Stomach (tissue), 4 donors: ENCODE measurements at regions not wholly inside any gene's neighbourhood (a gene's known extent, or its start where the extent isn't known, plus 50 kb on each side); places are given as distances from the start of the nearest gene placed in this dataset.

Experiments
- CTCF ChIP-seq, 7 experiments: fragments of 450-650 bp in 4 of 7; fragments of 200-600 bp in 3 of 7; sonication (generic) in 3 of 7; IDR thresholded peaks; one replicate each; pipeline ENCODE4 v1.5.1; 2016 to 2019; ENCODE audit warnings: antibody characterized with exemption in 7 of 7, control low read depth in 2 of 7, mild to moderate bottlenecking in 1 of 7
- POLR2A ChIP-seq, 4 donors: fragments of 450-650 bp; IDR thresholded peaks; one replicate each; pipeline ENCODE4 v1.6.1; 2016; ENCODE audit warnings: antibody characterized with exemption in 4 of 4, control low read depth in 2 of 4, mild to moderate bottlenecking in 1 of 4, moderate library complexity in 1 of 4
- POLR2AphosphoS5 ChIP-seq, 3 donors: sonication (generic); formaldehyde crosslinking; IDR thresholded peaks; one replicate each; pipeline ENCODE4 v1.6.1; 2016; ENCODE audit warnings: antibody characterized with exemption in 3 of 3

- TF ChIP-seq POLR2AphosphoS5 (IDR thresholded peaks at IDR 0.05) (no peak), POLR2A (IDR thresholded peaks at IDR 0.05) (no peak), CTCF (IDR thresholded peaks at IDR 0.05) (no peak)
These were observed 71.8 kb upstream of the MAPK10 start for GRCh38 chr4:86431543-86432116.
